SK-N-SH (cell line): ENCODE measurements at regions not wholly inside any gene's neighbourhood (a gene's known extent, or its start where the extent isn't known, plus 50 kb on each side); places are given as distances from the start of the nearest gene placed in this dataset.

Source experiments
- CTCF ChIA-PET: fragments of 300-600, 350-600 bp; formaldehyde crosslinking; extraction: SDS; loops from one replicate; lab custom pipeline; 2021; lab: Yijun Ruan, JAX
- POLR2A ChIA-PET: fragments of 350-600 bp; sonication (Branson Sonifier 250); formaldehyde crosslinking; extraction: SDS; loops from one replicate; lab custom pipeline; 2020; ENCODE audit warnings: antibody characterized with exemption, inconsistent platforms; lab: Yijun Ruan, JAX
- DNase-seq: peaks from one replicate; pipeline ENCODE4 v3.0.0; 2012
- H2AFZ ChIP-seq: fragments of 200-600 bp; sonication (generic); 2 replicates; pipeline ENCODE4 v1.8.1; 2016; ENCODE audit warnings: antibody characterized with exemption, mild to moderate bottlenecking, low read depth
- H3F3A ChIP-seq: fragments of 200-600 bp; sonication (generic); replicated peaks from 2 replicates; pipeline ENCODE3; 2016; ENCODE audit warnings: antibody characterized with exemption, mild to moderate bottlenecking; ENCODE audit not compliant: insufficient read depth
- H3K27ac ChIP-seq, 2 experiments: fragments of 200-500 bp in 1 of 2; fragments of 200-600 bp in 1 of 2; sonication (Bioruptor generic) in 1 of 2; sonication (generic), shearing (Covaris generic) in 1 of 2; 2 replicates each; pipeline versions ENCODE4 v1.5.1 to v1.6.1; 2014 to 2016; ENCODE audit warnings: low read depth in 2 of 2, inconsistent platforms in 1 of 2, low read length in 1 of 2, mild to moderate bottlenecking in 1 of 2, mixed read lengths in 1 of 2
- H3K27me3 ChIP-seq: fragments of 200-600 bp; sonication (generic), shearing (Covaris generic); 2 replicates; pipeline ENCODE4 v1.6.1; 2016; ENCODE audit warnings: mixed run types; ENCODE audit not compliant: insufficient read depth
- H3K36me3 ChIP-seq, 2 experiments: fragments of 200-500 bp in 1 of 2; fragments of 200-600 bp in 1 of 2; sonication (Bioruptor generic) in 1 of 2; sonication (generic) in 1 of 2; replicated peaks in 1 of 2; 2 replicates each; pipeline versions ENCODE3 to v1.5.1; 2014 to 2016; ENCODE audit warnings: low read length in 1 of 2, mild to moderate bottlenecking in 1 of 2; ENCODE audit not compliant: insufficient read depth in 2 of 2, control insufficient read depth in 1 of 2
- H3K4me1 ChIP-seq, 2 experiments: fragments of 200-500 bp in 1 of 2; fragments of 200-600 bp in 1 of 2; sonication (Bioruptor generic) in 1 of 2; sonication (generic), shearing (Covaris generic) in 1 of 2; 2 replicates each; pipeline versions ENCODE4 v1.5.1 to v1.6.1; 2014 to 2016; ENCODE audit warnings: low read depth in 1 of 2, low read length in 1 of 2, mixed run types in 1 of 2; ENCODE audit not compliant: insufficient read depth in 2 of 2, control insufficient read depth in 1 of 2
- H3K4me2 ChIP-seq: fragments of 200-600 bp; sonication (generic), shearing (Covaris generic); 2 replicates; pipeline ENCODE4 v1.6.1; 2017; ENCODE audit warnings: mixed run types
- H3K4me3 ChIP-seq, 2 experiments: fragments of 200-500 bp in 1 of 2; fragments of 200-600 bp in 1 of 2; sonication (Bioruptor generic) in 1 of 2; sonication (generic), shearing (Covaris generic) in 1 of 2; 2 replicates each; pipeline versions ENCODE4 v1.5.1 to v1.8.1; 2014 to 2016; ENCODE audit warnings: low read depth in 2 of 2, inconsistent platforms in 1 of 2, low read length in 1 of 2, mild to moderate bottlenecking in 1 of 2, mixed read lengths in 1 of 2, moderate library complexity in 1 of 2
- H3K79me2 ChIP-seq: fragments of 200-600 bp; sonication (generic); 2 replicates; pipeline ENCODE4 v1.8.1; 2017; ENCODE audit warnings: mild to moderate bottlenecking; ENCODE audit not compliant: insufficient read depth
- H3K9ac ChIP-seq: fragments of 200-600 bp; sonication (generic); 2 replicates; pipeline ENCODE4 v1.6.1; 2017; ENCODE audit warnings: mixed run types
- H3K9me2 ChIP-seq: fragments of 200-600 bp; sonication (generic); 2 replicates; pipeline ENCODE4 v1.6.1; 2017; ENCODE audit warnings: mixed run types
- H3K9me3 ChIP-seq: fragments of 200-600 bp; sonication (generic); 2 replicates; pipeline ENCODE4 v1.6.1; 2017; ENCODE audit warnings: mixed run types, mild to moderate bottlenecking, moderate library complexity
- H4K20me1 ChIP-seq: fragments of 200-600 bp; sonication (generic); 2 replicates; pipeline ENCODE4 v1.6.1; 2017; ENCODE audit warnings: mild to moderate bottlenecking, mixed run types; ENCODE audit not compliant: insufficient read depth
- CHD2 ChIP-seq: fragments of 150-350 bp; IDR thresholded peaks from 2 replicates; pipeline ENCODE4 v1.6.1; 2018; ENCODE audit warnings: low read length; ENCODE audit not compliant: partially characterized antibody
- EP300 ChIP-seq, 2 experiments: IDR thresholded peaks; 2 replicates each; pipeline versions ENCODE4 v1.4.0 to v1.6.1; 2012; ENCODE audit warnings: borderline replicate concordance in 1 of 2, low read depth in 1 of 2, low read length in 1 of 2
- EZH2phosphoT487 ChIP-seq: fragments of 200-600 bp; sonication (generic); IDR thresholded peaks from 2 replicates; pipeline ENCODE4 v1.6.1; 2017; ENCODE audit warnings: low read depth, mixed run types, mild to moderate bottlenecking, antibody characterized with exemption, moderate library complexity, borderline replicate concordance
- FOSL2 ChIP-seq: IDR thresholded peaks from 2 replicates; pipeline ENCODE4 v1.4.0; 2012; ENCODE audit warnings: low read depth, mild to moderate bottlenecking, moderate library complexity, borderline replicate concordance
- FOXJ3 ChIP-seq: sonication (generic); formaldehyde crosslinking; IDR thresholded peaks from 2 replicates; pipeline ENCODE4 v1.5.1; 2020; ENCODE audit warnings: mild to moderate bottlenecking, missing genetic modification reagents
- GATA2 ChIP-seq: sonication (generic); formaldehyde crosslinking; IDR thresholded peaks from 2 replicates; pipeline ENCODE4 v1.5.0; 2020; ENCODE audit warnings: mild to moderate bottlenecking, missing genetic modification reagents
- MEF2A ChIP-seq: IDR thresholded peaks from 2 replicates; pipeline ENCODE4 v1.4.0; 2012; ENCODE audit warnings: low read depth, borderline replicate concordance
- MXI1 ChIP-seq: IDR thresholded peaks from 2 replicates; pipeline ENCODE4 v1.6.1; 2012; ENCODE audit warnings: mild to moderate bottlenecking, low read depth, low read length, improper control_type of control experiment
- NFIC ChIP-seq: IDR thresholded peaks from 2 replicates; pipeline ENCODE4 v1.4.0; 2012; ENCODE audit warnings: borderline replicate concordance
- NRF1 ChIP-seq: IDR thresholded peaks from 2 replicates; pipeline ENCODE4 v1.6.1; 2012; ENCODE audit warnings: low read depth, mild to moderate bottlenecking, low read length
- RAD21 ChIP-seq: IDR thresholded peaks from 2 replicates; pipeline ENCODE4 v1.6.1; 2012; ENCODE audit warnings: mild to moderate bottlenecking, low read length
- RCOR1 ChIP-seq: fragments of 150-350 bp; IDR thresholded peaks from 2 replicates; pipeline ENCODE4 v1.6.1; 2017; ENCODE audit warnings: antibody characterized with exemption, low read length
- RXRA ChIP-seq: IDR thresholded peaks from 2 replicates; pipeline ENCODE4 v1.4.0; 2012; ENCODE audit warnings: low read depth, mild to moderate bottlenecking, borderline replicate concordance
- TAF1 ChIP-seq: IDR thresholded peaks from 2 replicates; pipeline ENCODE4 v1.6.1; 2012; ENCODE audit warnings: low read depth, mild to moderate bottlenecking, low read length, moderate library complexity, borderline replicate concordance
- TCF12 ChIP-seq: IDR thresholded peaks from 2 replicates; pipeline ENCODE4 v1.4.0; 2012
- TF ChIP-seq, protein P1 (sequence below): fragments of 200-600 bp; sonication (generic); IDR thresholded peaks from 2 replicates; pipeline ENCODE4 v1.6.1; 2017; ENCODE audit warnings: antibody characterized with exemption, mild to moderate bottlenecking, moderate library complexity
- TF ChIP-seq, protein P2 (sequence below): IDR thresholded peaks from 2 replicates; pipeline ENCODE4; 2012
- TF ChIP-seq, protein P3 (sequence below): IDR thresholded peaks from 2 replicates; pipeline ENCODE4 v1.4.0; 2012; ENCODE audit warnings: low read depth, borderline replicate concordance
- TF ChIP-seq, protein P4 (sequence below): IDR thresholded peaks from 2 replicates; pipeline ENCODE4 v1.6.1; 2012; ENCODE audit warnings: mild to moderate bottlenecking, low read depth, low read length, moderate library complexity
- TF ChIP-seq, protein P5 (sequence below): IDR thresholded peaks from 2 replicates; pipeline ENCODE4 v1.4.0; 2012; ENCODE audit warnings: low read depth, borderline replicate concordance

DNA sequence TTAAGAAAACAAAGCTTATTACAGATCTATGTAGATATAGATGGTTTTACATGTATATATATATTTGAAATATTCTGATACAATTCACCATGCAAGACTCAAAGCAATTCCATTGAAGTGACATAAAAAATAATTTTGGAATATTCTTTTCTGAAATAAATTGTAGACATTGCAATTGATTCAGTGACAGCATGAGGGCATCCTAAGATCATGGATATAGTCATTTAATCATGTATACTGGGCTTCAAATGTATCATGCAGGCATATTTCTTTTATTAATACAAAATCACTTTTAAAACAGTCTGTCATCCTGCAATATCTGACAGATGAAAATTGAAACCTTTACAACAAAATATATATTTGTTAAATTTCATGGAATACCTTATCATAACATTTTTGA lies 286.7 kb upstream of the SLITRK6 start:
- no peak overlapping the region for H3K4me2 ChIP-seq
- H3K4me1 ChIP-seq, result no peaks in the 10 kb centered on the region
- H3K9me3 ChIP-seq, result no peaks in the 10 kb centered on the region
- no peak overlapping the region for H3K9ac ChIP-seq
- H2AFZ ChIP-seq, result no peak overlapping the region
- no peak for DNase-seq
- H3F3A ChIP-seq, result no peaks in the 10 kb centered on the region
- H3K79me2 ChIP-seq, result no peaks in the 10 kb centered on the region
- POLR2A ChIA-PET, result no interaction called here
- H4K20me1 ChIP-seq, result no peaks in the 10 kb centered on the region
- no peaks in the 10 kb centered on the region for H3K36me3 ChIP-seq
- no peak overlapping the region for H3K27ac ChIP-seq
- no peaks in the 10 kb centered on the region for H3K9me2 ChIP-seq
- peak; percentile 62 for TF ChIP-seq RAD21
- TF ChIP-seq, protein P1, sequence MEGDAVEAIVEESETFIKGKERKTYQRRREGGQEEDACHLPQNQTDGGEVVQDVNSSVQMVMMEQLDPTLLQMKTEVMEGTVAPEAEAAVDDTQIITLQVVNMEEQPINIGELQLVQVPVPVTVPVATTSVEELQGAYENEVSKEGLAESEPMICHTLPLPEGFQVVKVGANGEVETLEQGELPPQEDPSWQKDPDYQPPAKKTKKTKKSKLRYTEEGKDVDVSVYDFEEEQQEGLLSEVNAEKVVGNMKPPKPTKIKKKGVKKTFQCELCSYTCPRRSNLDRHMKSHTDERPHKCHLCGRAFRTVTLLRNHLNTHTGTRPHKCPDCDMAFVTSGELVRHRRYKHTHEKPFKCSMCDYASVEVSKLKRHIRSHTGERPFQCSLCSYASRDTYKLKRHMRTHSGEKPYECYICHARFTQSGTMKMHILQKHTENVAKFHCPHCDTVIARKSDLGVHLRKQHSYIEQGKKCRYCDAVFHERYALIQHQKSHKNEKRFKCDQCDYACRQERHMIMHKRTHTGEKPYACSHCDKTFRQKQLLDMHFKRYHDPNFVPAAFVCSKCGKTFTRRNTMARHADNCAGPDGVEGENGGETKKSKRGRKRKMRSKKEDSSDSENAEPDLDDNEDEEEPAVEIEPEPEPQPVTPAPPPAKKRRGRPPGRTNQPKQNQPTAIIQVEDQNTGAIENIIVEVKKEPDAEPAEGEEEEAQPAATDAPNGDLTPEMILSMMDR, result peak; percentile 44
- no peak for TF ChIP-seq CHD2
- TF ChIP-seq, protein P2, sequence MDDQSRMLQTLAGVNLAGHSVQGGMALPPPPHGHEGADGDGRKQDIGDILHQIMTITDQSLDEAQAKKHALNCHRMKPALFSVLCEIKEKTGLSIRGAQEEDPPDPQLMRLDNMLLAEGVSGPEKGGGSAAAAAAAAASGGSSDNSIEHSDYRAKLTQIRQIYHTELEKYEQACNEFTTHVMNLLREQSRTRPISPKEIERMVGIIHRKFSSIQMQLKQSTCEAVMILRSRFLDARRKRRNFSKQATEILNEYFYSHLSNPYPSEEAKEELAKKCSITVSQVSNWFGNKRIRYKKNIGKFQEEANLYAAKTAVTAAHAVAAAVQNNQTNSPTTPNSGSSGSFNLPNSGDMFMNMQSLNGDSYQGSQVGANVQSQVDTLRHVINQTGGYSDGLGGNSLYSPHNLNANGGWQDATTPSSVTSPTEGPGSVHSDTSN, result no peak
- TF ChIP-seq, all 33 proteins: peak for 2
- CTCF ChIA-PET, result no interaction called here
- no peak overlapping the region for H3K4me3 ChIP-seq
- no peaks in the 10 kb centered on the region for H3K27me3 ChIP-seq

DNA sequence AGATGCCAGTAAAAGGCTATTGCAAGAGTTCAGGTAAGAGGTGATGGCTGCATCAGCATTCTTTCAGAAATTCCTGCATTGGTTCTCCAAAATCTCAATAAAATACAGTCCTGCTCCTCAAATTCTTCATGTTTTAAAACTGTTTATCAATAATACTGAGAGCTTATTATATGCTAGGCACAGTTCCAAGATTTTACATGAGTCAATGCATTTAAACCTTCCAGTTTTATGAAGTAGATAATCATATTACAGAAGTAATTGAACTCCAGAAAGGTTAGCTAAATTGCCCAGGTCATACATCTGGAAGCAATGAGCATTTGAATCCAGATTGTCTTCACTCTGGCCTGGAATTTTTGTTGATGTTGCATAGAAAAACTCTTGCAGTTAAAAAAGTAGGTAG lies 282.9 kb upstream of the SLITRK6 start:
- TF ChIP-seq FOXJ3 (CRISPR knock-in tag) (no peak), GATA2 (CRISPR knock-in tag) (no peak), EZH2phosphoT487 (no peak), FOSL2 (no peak), CHD2 (no peak), MXI1 (no peak), EP300 (IDR thresholded peaks at IDR 0.05; ENCODE audit: borderline replicate concordance in 1 of 2, low read depth in 1 of 2, low read length in 1 of 2) (no peak), MEF2A (no peak), RCOR1 (no peak), NFIC (no peak), TAF1 (no peak), RXRA (no peak), TCF12 (no peak), NRF1 (no peak)
- TF ChIP-seq, protein P3, sequence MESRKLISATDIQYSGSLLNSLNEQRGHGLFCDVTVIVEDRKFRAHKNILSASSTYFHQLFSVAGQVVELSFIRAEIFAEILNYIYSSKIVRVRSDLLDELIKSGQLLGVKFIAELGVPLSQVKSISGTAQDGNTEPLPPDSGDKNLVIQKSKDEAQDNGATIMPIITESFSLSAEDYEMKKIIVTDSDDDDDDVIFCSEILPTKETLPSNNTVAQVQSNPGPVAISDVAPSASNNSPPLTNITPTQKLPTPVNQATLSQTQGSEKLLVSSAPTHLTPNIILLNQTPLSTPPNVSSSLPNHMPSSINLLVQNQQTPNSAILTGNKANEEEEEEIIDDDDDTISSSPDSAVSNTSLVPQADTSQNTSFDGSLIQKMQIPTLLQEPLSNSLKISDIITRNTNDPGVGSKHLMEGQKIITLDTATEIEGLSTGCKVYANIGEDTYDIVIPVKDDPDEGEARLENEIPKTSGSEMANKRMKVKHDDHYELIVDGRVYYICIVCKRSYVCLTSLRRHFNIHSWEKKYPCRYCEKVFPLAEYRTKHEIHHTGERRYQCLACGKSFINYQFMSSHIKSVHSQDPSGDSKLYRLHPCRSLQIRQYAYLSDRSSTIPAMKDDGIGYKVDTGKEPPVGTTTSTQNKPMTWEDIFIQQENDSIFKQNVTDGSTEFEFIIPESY, result no peak
- TF ChIP-seq, protein P4, sequence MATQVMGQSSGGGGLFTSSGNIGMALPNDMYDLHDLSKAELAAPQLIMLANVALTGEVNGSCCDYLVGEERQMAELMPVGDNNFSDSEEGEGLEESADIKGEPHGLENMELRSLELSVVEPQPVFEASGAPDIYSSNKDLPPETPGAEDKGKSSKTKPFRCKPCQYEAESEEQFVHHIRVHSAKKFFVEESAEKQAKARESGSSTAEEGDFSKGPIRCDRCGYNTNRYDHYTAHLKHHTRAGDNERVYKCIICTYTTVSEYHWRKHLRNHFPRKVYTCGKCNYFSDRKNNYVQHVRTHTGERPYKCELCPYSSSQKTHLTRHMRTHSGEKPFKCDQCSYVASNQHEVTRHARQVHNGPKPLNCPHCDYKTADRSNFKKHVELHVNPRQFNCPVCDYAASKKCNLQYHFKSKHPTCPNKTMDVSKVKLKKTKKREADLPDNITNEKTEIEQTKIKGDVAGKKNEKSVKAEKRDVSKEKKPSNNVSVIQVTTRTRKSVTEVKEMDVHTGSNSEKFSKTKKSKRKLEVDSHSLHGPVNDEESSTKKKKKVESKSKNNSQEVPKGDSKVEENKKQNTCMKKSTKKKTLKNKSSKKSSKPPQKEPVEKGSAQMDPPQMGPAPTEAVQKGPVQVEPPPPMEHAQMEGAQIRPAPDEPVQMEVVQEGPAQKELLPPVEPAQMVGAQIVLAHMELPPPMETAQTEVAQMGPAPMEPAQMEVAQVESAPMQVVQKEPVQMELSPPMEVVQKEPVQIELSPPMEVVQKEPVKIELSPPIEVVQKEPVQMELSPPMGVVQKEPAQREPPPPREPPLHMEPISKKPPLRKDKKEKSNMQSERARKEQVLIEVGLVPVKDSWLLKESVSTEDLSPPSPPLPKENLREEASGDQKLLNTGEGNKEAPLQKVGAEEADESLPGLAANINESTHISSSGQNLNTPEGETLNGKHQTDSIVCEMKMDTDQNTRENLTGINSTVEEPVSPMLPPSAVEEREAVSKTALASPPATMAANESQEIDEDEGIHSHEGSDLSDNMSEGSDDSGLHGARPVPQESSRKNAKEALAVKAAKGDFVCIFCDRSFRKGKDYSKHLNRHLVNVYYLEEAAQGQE, result no peak
- TF ChIP-seq, protein P5, sequence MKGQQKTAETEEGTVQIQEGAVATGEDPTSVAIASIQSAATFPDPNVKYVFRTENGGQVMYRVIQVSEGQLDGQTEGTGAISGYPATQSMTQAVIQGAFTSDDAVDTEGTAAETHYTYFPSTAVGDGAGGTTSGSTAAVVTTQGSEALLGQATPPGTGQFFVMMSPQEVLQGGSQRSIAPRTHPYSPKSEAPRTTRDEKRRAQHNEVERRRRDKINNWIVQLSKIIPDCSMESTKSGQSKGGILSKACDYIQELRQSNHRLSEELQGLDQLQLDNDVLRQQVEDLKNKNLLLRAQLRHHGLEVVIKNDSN, result no peak
- Histone ChIP-seq H3K27me3 (no peaks in the 10 kb centered on the region), H2AFZ (no peak overlapping the region), H3K4me3 (no peak overlapping the region), H3K9ac (no peak overlapping the region), H3K9me3 (no peaks in the 10 kb centered on the region), H3K9me2 (no peaks in the 10 kb centered on the region), H3K4me2 (no peak overlapping the region), H3K36me3 (no peaks in the 10 kb centered on the region), H3F3A (no peaks in the 10 kb centered on the region), H3K79me2 (no peaks in the 10 kb centered on the region), H4K20me1 (no peaks in the 10 kb centered on the region), H3K4me1 (no peaks in the 10 kb centered on the region), H3K27ac (no peak overlapping the region)
- POLR2A ChIA-PET, result no interaction called here
- CTCF ChIA-PET, result no interaction called here
- DNase-seq, result no peak
